GM23338 (cell line): ENCODE measurements at regions not wholly inside any gene's neighbourhood (a gene's known extent, or its start where the extent isn't known, plus 50 kb on each side); places are given as distances from the start of the nearest gene placed in this dataset.

Experiments
- ATAC-seq: fragments of 200-7000 bp; cut with Tn5 transposase; 3 replicates; pipeline ENCODE4 v1.9.1; 2020
- DNase-seq: peaks from one replicate; pipeline ENCODE4 v3.0.0-alpha.2; 2015; ENCODE audit warnings: low spot score
- H2AFZ ChIP-seq: fragments of 200-600 bp; sonication (generic); 2 replicates; pipeline ENCODE4 v1.8.0; 2016; ENCODE audit warnings: antibody characterized with exemption, mild to moderate bottlenecking, moderate library complexity
- H3F3A ChIP-seq: fragments of 200-600 bp; sonication (generic); replicated peaks from 2 replicates; pipeline ENCODE4 v1.8.0; 2017; ENCODE audit warnings: antibody characterized with exemption, mixed run types, low read depth
- H3K27ac ChIP-seq: fragments of 200-600 bp; sonication (generic); 2 replicates; pipeline ENCODE4 v1.6.1; 2016; ENCODE audit warnings: low read depth
- H3K27me3 ChIP-seq: fragments of 200-600 bp; sonication (generic); 2 replicates; pipeline ENCODE4 v1.8.0; 2016; ENCODE audit warnings: mild to moderate bottlenecking, mixed run types, moderate library complexity; ENCODE audit not compliant: insufficient read depth
- H3K36me3 ChIP-seq: fragments of 200-600 bp; sonication (generic); 2 replicates; pipeline ENCODE4 v1.8.0; 2016; ENCODE audit warnings: mild to moderate bottlenecking; ENCODE audit not compliant: insufficient read depth
- H3K4me1 ChIP-seq: fragments of 200-600 bp; sonication (generic); 2 replicates; pipeline ENCODE4 v1.8.0; 2016; ENCODE audit warnings: mild to moderate bottlenecking, moderate library complexity; ENCODE audit not compliant: insufficient read depth
- H3K4me2 ChIP-seq: fragments of 200-600 bp; sonication (generic); 2 replicates; pipeline ENCODE4 v1.7.1; 2017; ENCODE audit warnings: mixed run types
- H3K4me3 ChIP-seq: fragments of 200-600 bp; sonication (generic); 2 replicates; pipeline ENCODE4 v1.6.1; 2016; ENCODE audit warnings: mixed run types
- H3K79me2 ChIP-seq: fragments of 200-600 bp; sonication (generic); replicated peaks from 2 replicates; pipeline ENCODE4 v1.8.0; 2017; ENCODE audit warnings: mild to moderate bottlenecking; ENCODE audit not compliant: insufficient read depth
- H3K9me2 ChIP-seq: fragments of 200-600 bp; sonication (generic); 2 replicates; pipeline ENCODE4 v1.8.0; 2017; ENCODE audit not compliant: insufficient read depth
- H4K20me1 ChIP-seq: fragments of 200-600 bp; sonication (generic); replicated peaks from 2 replicates; pipeline ENCODE4 v1.8.0; 2017; ENCODE audit warnings: mild to moderate bottlenecking; ENCODE audit not compliant: insufficient read depth
- H3K27ac Mint-ChIP-seq: 2 replicates; pipeline ENCODE4 v1.8.0; 2020; ENCODE audit warnings: inconsistent platforms, mild to moderate bottlenecking, moderate library complexity, mixed read lengths
- H3K27me3 Mint-ChIP-seq: 3 replicates; pipeline ENCODE4 v1.8.0; 2022; ENCODE audit warnings: low read depth, mild to moderate bottlenecking, moderate library complexity, mixed read lengths, inconsistent platforms; ENCODE audit not compliant: insufficient read depth, poor library complexity
- H3K36me3 Mint-ChIP-seq: 3 replicates; pipeline ENCODE4 v1.8.0; 2021; ENCODE audit warnings: low read depth, mild to moderate bottlenecking, inconsistent platforms, moderate library complexity, mixed read lengths
- H3K4me1 Mint-ChIP-seq: 3 replicates; pipeline ENCODE4 v1.8.0; 2020; ENCODE audit warnings: mild to moderate bottlenecking, inconsistent platforms, mixed read lengths
- H3K4me3 Mint-ChIP-seq: 3 replicates; pipeline ENCODE4 v1.8.0; 2021; ENCODE audit warnings: moderate library complexity, mild to moderate bottlenecking, inconsistent platforms, mixed read lengths
- H3K9me3 Mint-ChIP-seq: 3 replicates; pipeline ENCODE4 v1.8.0; 2020; ENCODE audit warnings: moderate library complexity, mild to moderate bottlenecking, inconsistent platforms, mixed read lengths
- CREB1 ChIP-seq: fragments of 250-450 bp; sonication (Bioruptor Pico); IDR thresholded peaks from 2 replicates; pipeline ENCODE4 v1.5.0; 2020; ENCODE audit warnings: low read depth, mild to moderate bottlenecking, moderate library complexity
- CTCF ChIP-seq, 2 experiments: fragments of 200-600 bp in 1 of 2; sonication (generic) in 1 of 2; conservative IDR thresholded peaks; 2 replicates each; pipeline versions ENCODE4 v1.5.1 to v1.6.1; 2016 to 2017; ENCODE audit warnings: antibody characterized with exemption in 2 of 2, low read depth in 2 of 2, mild to moderate bottlenecking in 2 of 2, moderate library complexity in 1 of 2
- EZH2 ChIP-seq: fragments of 200-600 bp; sonication (generic); IDR thresholded peaks from one replicate; pipeline ENCODE4 v1.8.0; 2017; ENCODE audit warnings: antibody characterized with exemption, mild to moderate bottlenecking, low read depth; ENCODE audit not compliant: unreplicated experiment
- EZH2phosphoT487 ChIP-seq: fragments of 200-600 bp; sonication (generic); IDR thresholded peaks from one replicate; pipeline ENCODE4 v1.8.1; 2018; ENCODE audit warnings: antibody characterized with exemption; ENCODE audit not compliant: unreplicated experiment
- JUNB ChIP-seq: IDR thresholded peaks from one replicate; pipeline ENCODE4 v1.6.1; 2016; ENCODE audit warnings: antibody characterized with exemption; ENCODE audit not compliant: unreplicated experiment
- NANOG ChIP-seq: IDR thresholded peaks from 2 replicates; pipeline ENCODE4 v1.6.1; 2016; ENCODE audit warnings: antibody characterized with exemption, borderline replicate concordance
- POLR2AphosphoS5 ChIP-seq: IDR thresholded peaks from 2 replicates; pipeline ENCODE4 v1.6.1; 2016; ENCODE audit warnings: antibody characterized with exemption, low read depth
- STAT1 ChIP-seq: IDR thresholded peaks from one replicate; pipeline ENCODE4 v1.6.1; 2016; ENCODE audit warnings: antibody characterized with exemption; ENCODE audit not compliant: unreplicated experiment
- ZNF114 ChIP-seq: fragments of 250-450 bp; sonication (Bioruptor Pico); IDR thresholded peaks from 2 replicates; pipeline ENCODE4 v1.5.0; 2020; ENCODE audit warnings: mild to moderate bottlenecking, moderate library complexity
- ZNF331 ChIP-seq: fragments of 250-450 bp; sonication (Bioruptor Pico); IDR thresholded peaks from 2 replicates; pipeline ENCODE4 v1.5.0; 2020; ENCODE audit warnings: low read depth, mild to moderate bottlenecking, moderate library complexity
- TF ChIP-seq, protein P1 (sequence below): IDR thresholded peaks from one replicate; pipeline ENCODE4 v1.6.1; 2018; ENCODE audit warnings: antibody characterized with exemption; ENCODE audit not compliant: unreplicated experiment
- TF ChIP-seq, protein P2 (sequence below): IDR thresholded peaks from 2 replicates; pipeline ENCODE4 v1.6.1; 2016; ENCODE audit warnings: antibody characterized with exemption
- TF ChIP-seq, protein P3 (sequence below): fragments of 250-450 bp; sonication (Bioruptor Pico); IDR thresholded peaks from 2 replicates; pipeline ENCODE4 v1.5.0; 2020; ENCODE audit warnings: mild to moderate bottlenecking, moderate library complexity

- no peak overlapping the region for H3K27ac Mint-ChIP-seq
- no peak for ATAC-seq
Observed at GRCh38 chr17:12390631-12391030, 275.1 kb upstream of the MYOCD start.

More at GRCh38 chr17:12390631-12391030, 275.1 kb upstream of the MYOCD start:
- Mint-ChIP-seq H3K9me3 (no peaks in the 10 kb centered on the region), H3K36me3 (no peaks in the 10 kb centered on the region), H3K4me3 (no peak overlapping the region), H3K4me1 (peaks cover 8% of the 10 kb centered on the region), H3K27me3 (no peaks in the 10 kb centered on the region)
- TF ChIP-seq EZH2phosphoT487 (no peak), ZNF114 (CRISPR knock-in tag) (no peak), JUNB (no peak), ZNF331 (CRISPR knock-in tag) (no peak), CTCF (conservative IDR thresholded peaks at IDR 0.05; ENCODE audit: low read depth in 2 of 2) (no peak), EZH2 (no peak), NANOG (no peak), STAT1 (no peak), POLR2AphosphoS5 (no peak), CREB1 (CRISPR knock-in tag) (no peak)
- TF ChIP-seq, protein P1, sequence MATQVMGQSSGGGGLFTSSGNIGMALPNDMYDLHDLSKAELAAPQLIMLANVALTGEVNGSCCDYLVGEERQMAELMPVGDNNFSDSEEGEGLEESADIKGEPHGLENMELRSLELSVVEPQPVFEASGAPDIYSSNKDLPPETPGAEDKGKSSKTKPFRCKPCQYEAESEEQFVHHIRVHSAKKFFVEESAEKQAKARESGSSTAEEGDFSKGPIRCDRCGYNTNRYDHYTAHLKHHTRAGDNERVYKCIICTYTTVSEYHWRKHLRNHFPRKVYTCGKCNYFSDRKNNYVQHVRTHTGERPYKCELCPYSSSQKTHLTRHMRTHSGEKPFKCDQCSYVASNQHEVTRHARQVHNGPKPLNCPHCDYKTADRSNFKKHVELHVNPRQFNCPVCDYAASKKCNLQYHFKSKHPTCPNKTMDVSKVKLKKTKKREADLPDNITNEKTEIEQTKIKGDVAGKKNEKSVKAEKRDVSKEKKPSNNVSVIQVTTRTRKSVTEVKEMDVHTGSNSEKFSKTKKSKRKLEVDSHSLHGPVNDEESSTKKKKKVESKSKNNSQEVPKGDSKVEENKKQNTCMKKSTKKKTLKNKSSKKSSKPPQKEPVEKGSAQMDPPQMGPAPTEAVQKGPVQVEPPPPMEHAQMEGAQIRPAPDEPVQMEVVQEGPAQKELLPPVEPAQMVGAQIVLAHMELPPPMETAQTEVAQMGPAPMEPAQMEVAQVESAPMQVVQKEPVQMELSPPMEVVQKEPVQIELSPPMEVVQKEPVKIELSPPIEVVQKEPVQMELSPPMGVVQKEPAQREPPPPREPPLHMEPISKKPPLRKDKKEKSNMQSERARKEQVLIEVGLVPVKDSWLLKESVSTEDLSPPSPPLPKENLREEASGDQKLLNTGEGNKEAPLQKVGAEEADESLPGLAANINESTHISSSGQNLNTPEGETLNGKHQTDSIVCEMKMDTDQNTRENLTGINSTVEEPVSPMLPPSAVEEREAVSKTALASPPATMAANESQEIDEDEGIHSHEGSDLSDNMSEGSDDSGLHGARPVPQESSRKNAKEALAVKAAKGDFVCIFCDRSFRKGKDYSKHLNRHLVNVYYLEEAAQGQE = no peak
- TF ChIP-seq, protein P2, sequence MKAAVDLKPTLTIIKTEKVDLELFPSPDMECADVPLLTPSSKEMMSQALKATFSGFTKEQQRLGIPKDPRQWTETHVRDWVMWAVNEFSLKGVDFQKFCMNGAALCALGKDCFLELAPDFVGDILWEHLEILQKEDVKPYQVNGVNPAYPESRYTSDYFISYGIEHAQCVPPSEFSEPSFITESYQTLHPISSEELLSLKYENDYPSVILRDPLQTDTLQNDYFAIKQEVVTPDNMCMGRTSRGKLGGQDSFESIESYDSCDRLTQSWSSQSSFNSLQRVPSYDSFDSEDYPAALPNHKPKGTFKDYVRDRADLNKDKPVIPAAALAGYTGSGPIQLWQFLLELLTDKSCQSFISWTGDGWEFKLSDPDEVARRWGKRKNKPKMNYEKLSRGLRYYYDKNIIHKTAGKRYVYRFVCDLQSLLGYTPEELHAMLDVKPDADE = no peak
- TF ChIP-seq, protein P3, sequence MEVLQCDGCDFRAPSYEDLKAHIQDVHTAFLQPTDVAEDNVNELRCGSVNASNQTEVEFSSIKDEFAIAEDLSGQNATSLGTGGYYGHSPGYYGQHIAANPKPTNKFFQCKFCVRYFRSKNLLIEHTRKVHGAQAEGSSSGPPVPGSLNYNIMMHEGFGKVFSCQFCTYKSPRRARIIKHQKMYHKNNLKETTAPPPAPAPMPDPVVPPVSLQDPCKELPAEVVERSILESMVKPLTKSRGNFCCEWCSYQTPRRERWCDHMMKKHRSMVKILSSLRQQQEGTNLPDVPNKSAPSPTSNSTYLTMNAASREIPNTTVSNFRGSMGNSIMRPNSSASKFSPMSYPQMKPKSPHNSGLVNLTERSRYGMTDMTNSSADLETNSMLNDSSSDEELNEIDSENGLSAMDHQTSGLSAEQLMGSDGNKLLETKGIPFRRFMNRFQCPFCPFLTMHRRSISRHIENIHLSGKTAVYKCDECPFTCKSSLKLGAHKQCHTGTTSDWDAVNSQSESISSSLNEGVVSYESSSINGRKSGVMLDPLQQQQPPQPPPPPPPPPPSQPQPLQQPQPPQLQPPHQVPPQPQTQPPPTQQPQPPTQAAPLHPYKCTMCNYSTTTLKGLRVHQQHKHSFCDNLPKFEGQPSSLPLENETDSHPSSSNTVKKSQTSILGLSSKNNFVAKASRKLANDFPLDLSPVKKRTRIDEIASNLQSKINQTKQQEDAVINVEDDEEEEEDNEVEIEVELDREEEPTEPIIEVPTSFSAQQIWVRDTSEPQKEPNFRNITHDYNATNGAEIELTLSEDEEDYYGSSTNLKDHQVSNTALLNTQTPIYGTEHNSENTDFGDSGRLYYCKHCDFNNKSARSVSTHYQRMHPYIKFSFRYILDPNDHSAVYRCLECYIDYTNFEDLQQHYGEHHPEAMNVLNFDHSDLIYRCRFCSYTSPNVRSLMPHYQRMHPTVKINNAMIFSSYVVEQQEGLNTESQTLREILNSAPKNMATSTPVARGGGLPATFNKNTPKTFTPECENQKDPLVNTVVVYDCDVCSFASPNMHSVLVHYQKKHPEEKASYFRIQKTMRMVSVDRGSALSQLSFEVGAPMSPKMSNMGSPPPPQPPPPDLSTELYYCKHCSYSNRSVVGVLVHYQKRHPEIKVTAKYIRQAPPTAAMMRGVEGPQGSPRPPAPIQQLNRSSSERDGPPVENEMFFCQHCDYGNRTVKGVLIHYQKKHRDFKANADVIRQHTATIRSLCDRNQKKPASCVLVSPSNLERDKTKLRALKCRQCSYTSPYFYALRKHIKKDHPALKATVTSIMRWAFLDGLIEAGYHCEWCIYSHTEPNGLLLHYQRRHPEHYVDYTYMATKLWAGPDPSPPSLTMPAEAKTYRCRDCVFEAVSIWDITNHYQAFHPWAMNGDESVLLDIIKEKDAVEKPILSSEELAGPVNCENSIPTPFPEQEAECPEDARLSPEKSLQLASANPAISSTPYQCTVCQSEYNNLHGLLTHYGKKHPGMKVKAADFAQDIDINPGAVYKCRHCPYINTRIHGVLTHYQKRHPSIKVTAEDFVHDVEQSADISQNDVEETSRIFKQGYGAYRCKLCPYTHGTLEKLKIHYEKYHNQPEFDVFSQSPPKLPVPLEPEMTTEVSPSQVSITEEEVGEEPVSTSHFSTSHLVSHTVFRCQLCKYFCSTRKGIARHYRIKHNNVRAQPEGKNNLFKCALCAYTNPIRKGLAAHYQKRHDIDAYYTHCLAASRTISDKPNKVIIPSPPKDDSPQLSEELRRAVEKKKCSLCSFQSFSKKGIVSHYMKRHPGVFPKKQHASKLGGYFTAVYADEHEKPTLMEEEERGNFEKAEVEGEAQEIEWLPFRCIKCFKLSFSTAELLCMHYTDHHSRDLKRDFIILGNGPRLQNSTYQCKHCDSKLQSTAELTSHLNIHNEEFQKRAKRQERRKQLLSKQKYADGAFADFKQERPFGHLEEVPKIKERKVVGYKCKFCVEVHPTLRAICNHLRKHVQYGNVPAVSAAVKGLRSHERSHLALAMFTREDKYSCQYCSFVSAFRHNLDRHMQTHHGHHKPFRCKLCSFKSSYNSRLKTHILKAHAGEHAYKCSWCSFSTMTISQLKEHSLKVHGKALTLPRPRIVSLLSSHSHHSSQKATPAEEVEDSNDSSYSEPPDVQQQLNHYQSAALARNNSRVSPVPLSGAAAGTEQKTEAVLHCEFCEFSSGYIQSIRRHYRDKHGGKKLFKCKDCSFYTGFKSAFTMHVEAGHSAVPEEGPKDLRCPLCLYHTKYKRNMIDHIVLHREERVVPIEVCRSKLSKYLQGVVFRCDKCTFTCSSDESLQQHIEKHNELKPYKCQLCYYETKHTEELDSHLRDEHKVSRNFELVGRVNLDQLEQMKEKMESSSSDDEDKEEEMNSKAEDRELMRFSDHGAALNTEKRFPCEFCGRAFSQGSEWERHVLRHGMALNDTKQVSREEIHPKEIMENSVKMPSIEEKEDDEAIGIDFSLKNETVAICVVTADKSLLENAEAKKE = no peak
- Histone ChIP-seq H3K79me2 (no peaks in the 10 kb centered on the region), H2AFZ (no peak overlapping the region), H3K4me3 (no peak overlapping the region), H3K27ac (no peak overlapping the region), H3K36me3 (no peaks in the 10 kb centered on the region), H3K4me2 (no peak overlapping the region), H3K27me3 (no peaks in the 10 kb centered on the region), H3F3A (no peaks in the 10 kb centered on the region), H4K20me1 (no peaks in the 10 kb centered on the region), H3K9me2 (peaks cover 12% of the 10 kb centered on the region), H3K4me1 (no peaks in the 10 kb centered on the region; the same call in 1 of the 2 replicates)
- no peak for DNase-seq
